K562 (cell line): ENCODE measurements at regions not wholly inside any gene's neighbourhood (a gene's known extent, or its start where the extent isn't known, plus 50 kb on each side); places are given as distances from the start of the nearest gene placed in this dataset.

Experiments used
- ATAC-seq: fragments of 200-7000 bp; cut with Tn5 transposase; 3 replicates; pipeline ENCODE4 v1.9.1; 2020; ENCODE audit warnings: moderate library complexity
- BruUV-seq: library from RNA; stranded (reverse); fragments of 400-500 nt; replicated peaks from 2 replicates; lab custom pipeline; 2021; lab: Mats Ljungman, UMichigan
- CTCF ChIA-PET: fragments of 300-600 bp; formaldehyde crosslinking; extraction: SDS; loops from one replicate; lab custom pipeline; 2021; ENCODE audit warnings: low intra/inter-chr PET ratio; lab: Yijun Ruan, JAX
- POLR2A ChIA-PET: fragments of 300-600, 350-650 bp; sonication (Branson Sonifier 250); formaldehyde crosslinking; extraction: SDS; loops from one replicate; lab custom pipeline; 2021; ENCODE audit warnings: antibody characterized with exemption, inconsistent platforms; lab: Yijun Ruan, JAX
- DNase-seq, 4 experiments: peaks; one replicate each; pipeline versions ENCODE4 v3.0.0 to v3.0.0-alpha.2; 2011 to 2018; ENCODE audit warnings: low spot score in 3 of 4, mixed read lengths in 3 of 4; ENCODE audit errors: extremely low read depth in 1 of 4
- FAIRE-seq: peaks from 2 replicates; lab custom pipeline; 2011; peaks lifted over from hg19 to GRCh38; lab: Jason Lieb, UNC
- H2AFZ ChIP-seq: 2 replicates; pipeline ENCODE4 v1.6.0; 2011; ENCODE audit warnings: low read depth, low read length, control low read depth, inconsistent platforms
- H3K27ac ChIP-seq: fragments of 200-600 bp; 3 replicates; pipeline ENCODE4 v1.8.0; 2011; ENCODE audit warnings: low read depth, mild to moderate bottlenecking, control low read depth, inconsistent platforms, low read length, moderate library complexity, mixed read lengths; ENCODE audit errors: extremely low read depth
- H3K27me3 ChIP-seq, 2 experiments: fragments of 300-600 bp in 1 of 2; 2 replicates in 1 of 2; 3 replicates in 1 of 2; pipeline versions ENCODE4 v1.6.0 to v1.8.0; 2011; ENCODE audit warnings: inconsistent platforms in 2 of 2, low read length in 2 of 2, mild to moderate bottlenecking in 1 of 2, mixed read lengths in 1 of 2, moderate library complexity in 1 of 2; ENCODE audit not compliant: control insufficient read depth in 2 of 2, insufficient read depth in 2 of 2
- H3K36me3 ChIP-seq: fragments of 300-600 bp; 3 replicates; pipeline ENCODE4 v1.8.0; 2011; ENCODE audit warnings: mild to moderate bottlenecking, low read length, inconsistent platforms; ENCODE audit not compliant: control insufficient read depth, insufficient read depth
- H3K4me1 ChIP-seq, 2 experiments: fragments of 200-600 bp in 1 of 2; replicated peaks in 1 of 2; 2 replicates in 1 of 2; 3 replicates in 1 of 2; pipeline versions ENCODE4 v1.5.1 to v1.8.0; 2011; ENCODE audit warnings: inconsistent platforms in 2 of 2, low read length in 2 of 2, mild to moderate bottlenecking in 1 of 2, mixed read lengths in 1 of 2, moderate library complexity in 1 of 2; ENCODE audit not compliant: control insufficient read depth in 2 of 2, insufficient read depth in 2 of 2
- H3K4me2 ChIP-seq: 2 replicates; pipeline ENCODE4 v1.6.1; 2011; ENCODE audit warnings: low read length, control low read depth, inconsistent platforms, mixed read lengths; ENCODE audit not compliant: insufficient read depth
- H3K4me3 ChIP-seq: fragments of 200-600 bp; sonication (generic), shearing (Covaris generic); 2 replicates; pipeline ENCODE4 v1.5.1; 2016; ENCODE audit warnings: control low read depth, inconsistent platforms
- H3K79me2 ChIP-seq: fragments of 200-600 bp; 3 replicates; pipeline ENCODE4 v1.8.0; 2011; ENCODE audit warnings: low read length, inconsistent platforms; ENCODE audit not compliant: control insufficient read depth, insufficient read depth
- H3K9ac ChIP-seq, 2 experiments: 2 replicates each; pipeline versions ENCODE4 v1.6.0 to v1.6.1; 2011; ENCODE audit warnings: low read depth in 2 of 2, low read length in 2 of 2, control low read depth in 1 of 2, inconsistent platforms in 1 of 2, mild to moderate bottlenecking in 1 of 2, mixed read lengths in 1 of 2; ENCODE audit not compliant: insufficient read depth in 1 of 2
- H3K9me1 ChIP-seq: one replicate; pipeline ENCODE4 v1.6.0; 2011; ENCODE audit warnings: inconsistent platforms, mild to moderate bottlenecking, low read length, moderate library complexity; ENCODE audit not compliant: control insufficient read depth, insufficient read depth
- H3K9me3 ChIP-seq: replicated peaks from 2 replicates; pipeline ENCODE4 v1.5.1; 2011; ENCODE audit warnings: low read depth, low read length, inconsistent platforms; ENCODE audit not compliant: control insufficient read depth, insufficient read depth
- H4K20me1 ChIP-seq: replicated peaks from 2 replicates; pipeline ENCODE4 v1.6.1; 2011; ENCODE audit warnings: low read length, inconsistent platforms, mixed read lengths; ENCODE audit not compliant: control insufficient read depth, insufficient read depth
- ARID1B ChIP-seq: fragments of 450-650 bp; IDR thresholded peaks from 2 replicates; pipeline ENCODE4 v1.6.1; 2016; ENCODE audit warnings: antibody characterized with exemption, mild to moderate bottlenecking, inconsistent platforms
- COPS2 ChIP-seq: fragments of 450-650 bp; conservative IDR thresholded peaks from 2 replicates; pipeline ENCODE4 v1.6.1; 2016; ENCODE audit warnings: mild to moderate bottlenecking, moderate library complexity
- EZH2 ChIP-seq: IDR thresholded peaks from 2 replicates; pipeline ENCODE4 v1.6.1; 2012; ENCODE audit warnings: low read depth, mild to moderate bottlenecking, inconsistent platforms, low read length, borderline replicate concordance
- GABPA ChIP-seq: fragments of 200-800 bp; sonication (Bioruptor generic); conservative IDR thresholded peaks from 2 replicates; pipeline ENCODE4 v1.6.1; 2016; ENCODE audit warnings: low read depth, missing genetic modification characterization, missing compliant biosample characterization
- KDM2B ChIP-seq: fragments of 250-450 bp; sonication (Bioruptor Pico); IDR thresholded peaks from 2 replicates; pipeline ENCODE4 v1.8.0; 2021; ENCODE audit warnings: mild to moderate bottlenecking, moderate library complexity
- MAFG ChIP-seq: fragments of 450-650 bp; conservative IDR thresholded peaks from 2 replicates; pipeline ENCODE4 v1.6.1; 2016; ENCODE audit warnings: missing genetic modification characterization, missing compliant biosample characterization
- NFE2 ChIP-seq: IDR thresholded peaks from 2 replicates; pipeline ENCODE4 v1.6.1; 2014; ENCODE audit warnings: antibody characterized with exemption, low read depth
- NFRKB ChIP-seq: fragments of 450-650 bp; IDR thresholded peaks from 2 replicates; pipeline ENCODE4 v1.6.1; 2016; ENCODE audit warnings: low read depth
- PHTF2 ChIP-seq: fragments of 250-450 bp; sonication (Bioruptor Pico); IDR thresholded peaks from 2 replicates; pipeline ENCODE4 v1.5.0; 2021; ENCODE audit warnings: mild to moderate bottlenecking
- TRIM24 ChIP-seq, 2 experiments: fragments of 450-650 bp; IDR thresholded peaks; 2 replicates each; pipeline ENCODE4 v1.6.1; 2016
- ZNF184 ChIP-seq: sonication (generic); formaldehyde crosslinking; IDR thresholded peaks from 2 replicates; pipeline ENCODE4 v1.5.0; 2020; ENCODE audit warnings: missing genetic modification reagents
- ZNF551 ChIP-seq: fragments of 250-450 bp; sonication (Bioruptor Pico); IDR thresholded peaks from 2 replicates; pipeline ENCODE4 v1.5.0; 2021; ENCODE audit warnings: mild to moderate bottlenecking, moderate library complexity
- in situ Hi-C: fragments of 300-500 bp; cut with MboI; formaldehyde crosslinking; loops from 4 replicates; pipeline ENCODE4 v1.15.0; 2018; ENCODE audit warnings: inconsistent platforms, mixed read lengths
- intact Hi-C: fragments of 100-400 bp; cut with micrococcal nuclease; formaldehyde crosslinking; loops from 2 replicates; pipeline ENCODE4 v1.14.2; 2022
- TF ChIP-seq, protein P1 (sequence below): fragments of 250-450 bp; sonication (Bioruptor Pico); IDR thresholded peaks from 2 replicates; pipeline ENCODE4 v1.5.0; 2021; ENCODE audit warnings: mild to moderate bottlenecking, borderline replicate concordance
- TF ChIP-seq, protein P2 (sequence below): fragments of 250-450 bp; sonication (Bioruptor Pico); IDR thresholded peaks from 2 replicates; pipeline ENCODE4 v1.8.0; 2021; ENCODE audit warnings: moderate library complexity, mild to moderate bottlenecking, inconsistent platforms

DNA sequence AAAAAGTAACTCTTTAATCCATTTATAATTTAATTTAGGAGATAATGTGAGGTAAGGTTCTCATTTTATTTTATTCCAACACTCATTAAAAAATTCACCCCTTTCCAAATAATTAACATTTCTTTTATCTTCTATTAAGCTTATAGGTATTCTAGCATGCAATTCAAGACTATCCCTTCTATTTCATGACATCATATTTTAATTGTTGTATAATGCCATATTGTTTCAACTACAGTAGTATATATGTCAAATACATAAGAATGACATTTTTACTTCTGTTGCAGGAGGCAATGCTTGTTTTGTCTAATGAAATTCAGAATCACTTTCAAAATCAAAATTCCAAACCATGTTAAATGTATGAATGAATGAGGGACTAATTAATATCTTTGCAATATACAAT lies 76.2 kb downstream of the MAFB start:
- H2AFZ ChIP-seq: no peak overlapping the region
- H3K9me3 ChIP-seq: no peaks in the 10 kb centered on the region
- CTCF ChIA-PET: no interaction called here
- FAIRE-seq (no peak), ATAC-seq (no peak), DNase-seq (no peak)
- in situ Hi-C loops (no loop called here), intact Hi-C loops (no loop called here)
- BruUV-seq: no TSS peak
- POLR2A ChIA-PET: no interaction called here
- H3K36me3 ChIP-seq: no peaks in the 10 kb centered on the region
- H3K4me1 ChIP-seq: no peaks in the 10 kb centered on the region
- H3K27ac ChIP-seq: no peak overlapping the region
- H4K20me1 ChIP-seq: no peaks in the 10 kb centered on the region
- TF ChIP-seq PHTF2 (CRISPR knock-in tag): no peak
- no peak for TF ChIP-seq ZNF184 (CRISPR knock-in tag)
- no peak for TF ChIP-seq ZNF551 (CRISPR knock-in tag)
- TF ChIP-seq COPS2: no peak
- TF ChIP-seq, protein P1, sequence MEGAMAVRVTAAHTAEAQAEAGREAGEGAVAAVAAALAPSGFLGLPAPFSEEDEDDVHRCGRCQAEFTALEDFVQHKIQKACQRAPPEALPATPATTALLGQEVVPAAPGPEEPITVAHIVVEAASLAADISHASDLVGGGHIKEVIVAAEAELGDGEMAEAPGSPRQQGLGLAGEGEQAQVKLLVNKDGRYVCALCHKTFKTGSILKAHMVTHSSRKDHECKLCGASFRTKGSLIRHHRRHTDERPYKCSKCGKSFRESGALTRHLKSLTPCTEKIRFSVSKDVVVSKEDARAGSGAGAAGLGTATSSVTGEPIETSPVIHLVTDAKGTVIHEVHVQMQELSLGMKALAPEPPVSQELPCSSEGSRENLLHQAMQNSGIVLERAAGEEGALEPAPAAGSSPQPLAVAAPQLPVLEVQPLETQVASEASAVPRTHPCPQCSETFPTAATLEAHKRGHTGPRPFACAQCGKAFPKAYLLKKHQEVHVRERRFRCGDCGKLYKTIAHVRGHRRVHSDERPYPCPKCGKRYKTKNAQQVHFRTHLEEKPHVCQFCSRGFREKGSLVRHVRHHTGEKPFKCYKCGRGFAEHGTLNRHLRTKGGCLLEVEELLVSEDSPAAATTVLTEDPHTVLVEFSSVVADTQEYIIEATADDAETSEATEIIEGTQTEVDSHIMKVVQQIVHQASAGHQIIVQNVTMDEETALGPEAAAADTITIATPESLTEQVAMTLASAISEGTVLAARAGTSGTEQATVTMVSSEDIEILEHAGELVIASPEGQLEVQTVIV (CRISPR knock-in tag): no peak
- no peak for TF ChIP-seq EZH2
- no peak for TF ChIP-seq NFRKB
- no peak for TF ChIP-seq GABPA
- TF ChIP-seq KDM2B (CRISPR knock-in tag): no peak
- no peak for TF ChIP-seq TRIM24 (IDR thresholded peaks at IDR 0.05)
- no peak for TF ChIP-seq NFE2
- TF ChIP-seq, protein P2, sequence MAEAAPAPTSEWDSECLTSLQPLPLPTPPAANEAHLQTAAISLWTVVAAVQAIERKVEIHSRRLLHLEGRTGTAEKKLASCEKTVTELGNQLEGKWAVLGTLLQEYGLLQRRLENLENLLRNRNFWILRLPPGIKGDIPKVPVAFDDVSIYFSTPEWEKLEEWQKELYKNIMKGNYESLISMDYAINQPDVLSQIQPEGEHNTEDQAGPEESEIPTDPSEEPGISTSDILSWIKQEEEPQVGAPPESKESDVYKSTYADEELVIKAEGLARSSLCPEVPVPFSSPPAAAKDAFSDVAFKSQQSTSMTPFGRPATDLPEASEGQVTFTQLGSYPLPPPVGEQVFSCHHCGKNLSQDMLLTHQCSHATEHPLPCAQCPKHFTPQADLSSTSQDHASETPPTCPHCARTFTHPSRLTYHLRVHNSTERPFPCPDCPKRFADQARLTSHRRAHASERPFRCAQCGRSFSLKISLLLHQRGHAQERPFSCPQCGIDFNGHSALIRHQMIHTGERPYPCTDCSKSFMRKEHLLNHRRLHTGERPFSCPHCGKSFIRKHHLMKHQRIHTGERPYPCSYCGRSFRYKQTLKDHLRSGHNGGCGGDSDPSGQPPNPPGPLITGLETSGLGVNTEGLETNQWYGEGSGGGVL: no peak
- no peak for TF ChIP-seq MAFG
- TF ChIP-seq ARID1B: no peak
- no peaks in the 10 kb centered on the region for H3K79me2 ChIP-seq
- H3K27me3 ChIP-seq: peaks cover 0 to 4% of the 10 kb centered on the region in 2 experiments; a peak in 1 of 5 replicates
- no peaks in the 10 kb centered on the region for H3K9me1 ChIP-seq
- H3K9ac ChIP-seq: no peak overlapping the region
- H3K4me3 ChIP-seq: no peak overlapping the region
- no peak overlapping the region for H3K4me2 ChIP-seq
